HEK293 (cell line): ENCODE measurements at regions not wholly inside any gene's neighbourhood (a gene's known extent, or its start where the extent isn't known, plus 50 kb on each side); places are given as distances from the start of the nearest gene placed in this dataset.

Experiments
- CTCF ChIA-PET: fragments of 350-600 bp; formaldehyde crosslinking; extraction: SDS; loops from one replicate; lab custom pipeline; 2021; ENCODE audit warnings: antibody characterized with exemption; lab: Yijun Ruan, JAX
- POLR2A ChIA-PET: fragments of 300-600 bp; formaldehyde crosslinking; extraction: SDS; loops from one replicate; lab custom pipeline; 2020; ENCODE audit warnings: antibody characterized with exemption, inconsistent platforms; lab: Yijun Ruan, JAX
- H3K27ac ChIP-seq: fragments of 200-500 bp; sonication (Bioruptor generic); 2 replicates; pipeline ENCODE4 v1.5.1; 2014; ENCODE audit warnings: low read depth, low read length, control low read depth, inconsistent platforms; ENCODE audit errors: extremely low read depth
- H3K36me3 ChIP-seq, 2 experiments: fragments of 200-500 bp in 1 of 2; sonication (Bioruptor generic) in 1 of 2; 1 replicate in 1 of 2; 2 replicates in 1 of 2; pipeline ENCODE4 v1.5.1; 2014 to 2017; ENCODE audit warnings: inconsistent platforms in 2 of 2, low read length in 2 of 2; ENCODE audit not compliant: control insufficient read depth in 2 of 2, insufficient read depth in 1 of 2
- H3K4me1 ChIP-seq: fragments of 200-500 bp; sonication (Bioruptor generic); 2 replicates; pipeline ENCODE4 v1.5.1; 2014; ENCODE audit warnings: mild to moderate bottlenecking, low read length, inconsistent platforms; ENCODE audit not compliant: control insufficient read depth, insufficient read depth
- H3K4me3 ChIP-seq: 2 replicates; pipeline ENCODE4 v1.5.1; 2011; ENCODE audit warnings: low read depth, mild to moderate bottlenecking, control low read depth, low read length, moderate library complexity
- H3K9me3 ChIP-seq: fragments of 200-500 bp; sonication (Bioruptor generic); 2 replicates; pipeline ENCODE4 v1.5.1; 2014; ENCODE audit warnings: low read depth, low read length, inconsistent platforms; ENCODE audit not compliant: control insufficient read depth, insufficient read depth
- HOXD13 ChIP-seq: sonication (generic); formaldehyde crosslinking; IDR thresholded peaks from 2 replicates; pipeline ENCODE4 v1.8.0; 2022; ENCODE audit warnings: missing genetic modification reagents, borderline replicate concordance
- KLF8 ChIP-seq: fragments of 450-650 bp; formaldehyde crosslinking; IDR thresholded peaks from 2 replicates; pipeline ENCODE4 v1.5.1; 2016; ENCODE audit warnings: missing biosample characterization, missing genetic modification characterization
- PRDM10 ChIP-seq: fragments of 450-650 bp; formaldehyde crosslinking; IDR thresholded peaks from 2 replicates; pipeline ENCODE4 v1.5.1; 2016; ENCODE audit warnings: missing biosample characterization, missing genetic modification characterization
- SP7 ChIP-seq: fragments of 450-650 bp; formaldehyde crosslinking; IDR thresholded peaks from 2 replicates; pipeline ENCODE4 v1.5.1; 2016; ENCODE audit warnings: missing biosample characterization, missing genetic modification characterization
- WT1 ChIP-seq: fragments of 450-650 bp; formaldehyde crosslinking; IDR thresholded peaks from 2 replicates; pipeline ENCODE4 v1.5.1; 2016; ENCODE audit warnings: missing biosample characterization, missing genetic modification characterization
- YY2 ChIP-seq: fragments of 450-650 bp; formaldehyde crosslinking; IDR thresholded peaks from 2 replicates; pipeline ENCODE4 v1.5.1; 2016; ENCODE audit warnings: missing biosample characterization, missing genetic modification characterization
- ZNF133 ChIP-seq: fragments of 450-650 bp; formaldehyde crosslinking; IDR thresholded peaks from 2 replicates; pipeline ENCODE4 v1.5.1; 2016; ENCODE audit warnings: missing biosample characterization, missing genetic modification characterization
- ZNF19 ChIP-seq: fragments of 450-650 bp; formaldehyde crosslinking; IDR thresholded peaks from 2 replicates; pipeline ENCODE4; 2016; ENCODE audit warnings: missing biosample characterization, missing genetic modification characterization, low read depth
- ZNF2 ChIP-seq: fragments of 450-650 bp; formaldehyde crosslinking; IDR thresholded peaks from 2 replicates; pipeline ENCODE4 v1.5.1; 2016; ENCODE audit warnings: missing biosample characterization, missing genetic modification characterization
- ZNF24 ChIP-seq: fragments of 450-650 bp; formaldehyde crosslinking; IDR thresholded peaks from 2 replicates; pipeline ENCODE4 v1.5.1; 2016; ENCODE audit warnings: missing biosample characterization, missing genetic modification characterization
- ZNF324 ChIP-seq: fragments of 450-650 bp; formaldehyde crosslinking; IDR thresholded peaks from 2 replicates; pipeline ENCODE4 v1.5.1; 2016; ENCODE audit warnings: missing biosample characterization, missing genetic modification characterization
- ZNF558 ChIP-seq: fragments of 450-650 bp; formaldehyde crosslinking; IDR thresholded peaks from 2 replicates; pipeline ENCODE4 v1.5.1; 2016; ENCODE audit warnings: missing biosample characterization, missing genetic modification characterization
- ZNF600 ChIP-seq: fragments of 450-650 bp; formaldehyde crosslinking; IDR thresholded peaks from 2 replicates; pipeline ENCODE4 v1.5.1; 2016; ENCODE audit warnings: missing biosample characterization, missing genetic modification characterization
- ZNF629 ChIP-seq: fragments of 450-650 bp; formaldehyde crosslinking; IDR thresholded peaks from 2 replicates; pipeline ENCODE4 v1.5.1; 2017; ENCODE audit warnings: missing biosample characterization, missing genetic modification characterization
- ZNF639 ChIP-seq: fragments of 450-650 bp; formaldehyde crosslinking; IDR thresholded peaks from 2 replicates; pipeline ENCODE4 v1.5.1; 2016; ENCODE audit warnings: missing biosample characterization, missing genetic modification characterization
- ZNF677 ChIP-seq: fragments of 450-650 bp; IDR thresholded peaks from 2 replicates; pipeline ENCODE4 v1.5.0; 2018; ENCODE audit warnings: missing biosample characterization, mild to moderate bottlenecking, missing genetic modification characterization, moderate library complexity
- ZSCAN5A ChIP-seq: fragments of 450-650 bp; formaldehyde crosslinking; IDR thresholded peaks from 2 replicates; pipeline ENCODE4 v1.5.1; 2016; ENCODE audit warnings: missing biosample characterization, missing genetic modification characterization
- TF ChIP-seq, protein P1 (sequence below): fragments of 450-650 bp; formaldehyde crosslinking; IDR thresholded peaks from 2 replicates; pipeline ENCODE4 v1.5.1; 2017; ENCODE audit warnings: missing biosample characterization, missing genetic modification characterization

DNA sequence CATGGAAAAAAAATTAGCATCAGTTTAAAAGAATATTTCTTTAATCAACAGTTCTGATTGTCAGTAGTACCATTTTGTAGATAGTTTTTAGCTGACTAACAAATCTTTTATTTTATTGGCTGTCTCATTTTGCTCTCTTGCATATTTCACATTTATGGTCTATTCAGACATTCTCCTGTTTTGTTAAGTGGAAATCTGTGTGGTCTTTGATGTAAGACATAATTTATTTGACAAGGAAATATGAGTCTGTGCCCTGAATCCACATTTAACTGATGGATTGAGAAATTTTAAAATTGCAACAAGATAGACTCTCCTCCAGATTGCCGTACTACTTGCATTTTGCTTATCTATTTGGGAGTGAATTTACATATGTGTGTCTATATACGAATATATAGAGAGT is 96.3 kb upstream of the ATP5MC3 start:
- H3K27ac ChIP-seq = no peak overlapping the region
- no peak overlapping the region for H3K4me3 ChIP-seq
- peaks cover 7% of the 10 kb centered on the region for H3K4me1 ChIP-seq
- H3K36me3 ChIP-seq = no peaks in the 10 kb centered on the region
- no peaks in the 10 kb centered on the region for H3K9me3 ChIP-seq
- TF ChIP-seq HOXD13 (CRISPR knock-in tag) = no peak
- TF ChIP-seq KLF8 (tag by site-specific recombination) = no peak
- no peak for TF ChIP-seq ZNF639 (tag by site-specific recombination)
- no peak for TF ChIP-seq WT1 (tag by site-specific recombination)
- TF ChIP-seq ZNF19 (tag by site-specific recombination) = no peak
- no peak for TF ChIP-seq ZNF558 (tag by site-specific recombination)
- TF ChIP-seq ZSCAN5A (tag by site-specific recombination) = no peak
- no peak for TF ChIP-seq ZNF2 (tag by site-specific recombination)
- no peak for TF ChIP-seq ZNF677 (tag by site-specific recombination)
- no peak for TF ChIP-seq ZNF133
- no peak for TF ChIP-seq ZNF629 (tag by site-specific recombination)
- TF ChIP-seq, protein P1, sequence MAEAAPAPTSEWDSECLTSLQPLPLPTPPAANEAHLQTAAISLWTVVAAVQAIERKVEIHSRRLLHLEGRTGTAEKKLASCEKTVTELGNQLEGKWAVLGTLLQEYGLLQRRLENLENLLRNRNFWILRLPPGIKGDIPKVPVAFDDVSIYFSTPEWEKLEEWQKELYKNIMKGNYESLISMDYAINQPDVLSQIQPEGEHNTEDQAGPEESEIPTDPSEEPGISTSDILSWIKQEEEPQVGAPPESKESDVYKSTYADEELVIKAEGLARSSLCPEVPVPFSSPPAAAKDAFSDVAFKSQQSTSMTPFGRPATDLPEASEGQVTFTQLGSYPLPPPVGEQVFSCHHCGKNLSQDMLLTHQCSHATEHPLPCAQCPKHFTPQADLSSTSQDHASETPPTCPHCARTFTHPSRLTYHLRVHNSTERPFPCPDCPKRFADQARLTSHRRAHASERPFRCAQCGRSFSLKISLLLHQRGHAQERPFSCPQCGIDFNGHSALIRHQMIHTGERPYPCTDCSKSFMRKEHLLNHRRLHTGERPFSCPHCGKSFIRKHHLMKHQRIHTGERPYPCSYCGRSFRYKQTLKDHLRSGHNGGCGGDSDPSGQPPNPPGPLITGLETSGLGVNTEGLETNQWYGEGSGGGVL = no peak
- no peak for TF ChIP-seq ZNF324 (tag by site-specific recombination)
- TF ChIP-seq ZNF600 (tag by site-specific recombination) = no peak
- TF ChIP-seq ZNF24 = no peak
- ChIA-PET POLR2A (no interaction called here), CTCF (interaction anchor here (0.6 to 13.7 kb wide), 6 partner anchors 8 to 578 kb away, joined by 4 to 129 read pairs (median 7); no protein-coding TSS in a partner anchor)

DNA sequence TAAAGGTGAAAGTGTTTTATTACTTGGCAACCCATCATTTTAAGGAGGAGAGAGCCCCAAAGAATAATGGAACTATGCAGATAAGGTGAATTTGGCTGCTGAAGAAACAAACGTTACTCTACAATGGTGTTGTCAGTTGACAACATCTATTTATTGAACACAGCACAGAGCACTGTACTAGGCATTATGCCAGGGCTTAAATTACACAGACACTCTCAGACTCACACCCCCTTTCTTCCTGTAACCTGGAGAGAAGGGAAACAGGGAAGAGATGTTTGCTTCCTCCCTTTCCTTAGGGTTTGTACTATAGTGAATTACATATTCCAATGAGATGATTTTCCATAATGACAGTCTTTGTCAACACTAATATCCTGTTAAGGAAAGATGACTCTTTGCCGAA is 94.0 kb upstream of the ATP5MC3 start:
- Histone ChIP-seq H3K4me1 (peaks cover 7% of the 10 kb centered on the region), H3K4me3 (no peak overlapping the region), H3K27ac (no peak overlapping the region), H3K9me3 (no peaks in the 10 kb centered on the region), H3K36me3 (no peaks in the 10 kb centered on the region)
- ChIA-PET CTCF (interaction anchor here (0.7 to 13.7 kb wide), 5 partner anchors 14 to 244 kb away, joined by 3 to 129 read pairs (median 3); no protein-coding TSS in a partner anchor), POLR2A (no interaction called here)
- peak; percentile 53 for TF ChIP-seq PRDM10
- no peak for TF ChIP-seq YY2
- 0 out of 2 replicates have a peak, but pooled peaks have one; percentile 22 for TF ChIP-seq SP7 (tag by site-specific recombination)
